ENCODE measurements at regions not wholly inside any gene's neighbourhood (a gene's known extent, or its start where the extent isn't known, plus 50 kb on each side); places are given as distances from the start of the nearest gene placed in this dataset.

- Histone ChIP-seq H3K4me3 (ENCODE audit: low read length) (no peak overlapping the region), H3K27me3 (ENCODE audit: insufficient read depth, low read length) (no peaks in the 10 kb centered on the region), H3K9me3 (ENCODE audit: insufficient read depth, low read depth, low read length) (no peaks in the 10 kb centered on the region), H3K27ac (ENCODE audit: low read length) (no peak overlapping the region), H3K36me3 (ENCODE audit: insufficient read depth, low read depth, low read length) (no peaks in the 10 kb centered on the region), H3K4me1 (ENCODE audit: insufficient read depth, low read length) (no peaks in the 10 kb centered on the region), H3K9ac (ENCODE audit: low read depth, low read length) (no peak overlapping the region)
These were observed 1187.6 kb upstream of the CDH8 start for GRCh38 chr16:63223851-63224250.

- Histone ChIP-seq H3K27me3 (ENCODE audit: insufficient read depth, low read length) (no peaks in the 10 kb centered on the region), H3K9ac (ENCODE audit: low read depth, low read length) (no peak overlapping the region), H3K9me3 (ENCODE audit: insufficient read depth, low read depth, low read length) (no peaks in the 10 kb centered on the region), H3K36me3 (ENCODE audit: insufficient read depth, low read depth, low read length) (no peaks in the 10 kb centered on the region), H3K4me3 (ENCODE audit: low read length) (no peak overlapping the region), H3K4me1 (ENCODE audit: insufficient read depth, low read length) (peaks cover 7% of the 10 kb centered on the region; the same call in 1 of the 2 replicates), H3K27ac (ENCODE audit: low read length) (no peak overlapping the region)
These were observed 1180.6 kb upstream of the CDH8 start for GRCh38 chr16:63216696-63217423.

- Histone ChIP-seq H3K4me3 (ENCODE audit: low read length) (no peak overlapping the region), H3K27ac (ENCODE audit: low read length) (no peak overlapping the region), H3K9me3 (ENCODE audit: insufficient read depth, low read depth, low read length) (no peaks in the 10 kb centered on the region), H3K27me3 (ENCODE audit: insufficient read depth, low read length) (no peaks in the 10 kb centered on the region), H3K36me3 (ENCODE audit: insufficient read depth, low read depth, low read length) (no peaks in the 10 kb centered on the region), H3K9ac (ENCODE audit: low read depth, low read length) (no peak overlapping the region), H3K4me1 (ENCODE audit: insufficient read depth, low read length) (no peaks in the 10 kb centered on the region)
These were observed 1165.6 kb upstream of the CDH8 start for GRCh38 chr16:63201851-63202250.

- Histone ChIP-seq H3K4me1 (ENCODE audit: insufficient read depth, low read length) (no peaks in the 10 kb centered on the region), H3K9me3 (ENCODE audit: insufficient read depth, low read depth, low read length) (no peaks in the 10 kb centered on the region), H3K27ac (ENCODE audit: low read length) (no peak overlapping the region), H3K36me3 (ENCODE audit: insufficient read depth, low read depth, low read length) (no peaks in the 10 kb centered on the region), H3K9ac (ENCODE audit: low read depth, low read length) (no peak overlapping the region), H3K4me3 (ENCODE audit: low read length) (no peak overlapping the region), H3K27me3 (ENCODE audit: insufficient read depth, low read length) (no peaks in the 10 kb centered on the region)
These were observed 1164.7 kb upstream of the CDH8 start for GRCh38 chr16:63200940-63201339.

GRCh38 chr16:63195336-63195735 lies 1159.1 kb upstream of the CDH8 start:
- Histone ChIP-seq H3K9me3 (ENCODE audit: insufficient read depth, low read depth, low read length) (no peaks in the 10 kb centered on the region), H3K9ac (ENCODE audit: low read depth, low read length) (no peak overlapping the region), H3K27me3 (ENCODE audit: insufficient read depth, low read length) (no peaks in the 10 kb centered on the region), H3K27ac (ENCODE audit: low read length) (no peak overlapping the region), H3K36me3 (ENCODE audit: insufficient read depth, low read depth, low read length) (no peaks in the 10 kb centered on the region), H3K4me1 (ENCODE audit: insufficient read depth, low read length) (no peaks in the 10 kb centered on the region), H3K4me3 (ENCODE audit: low read length) (no peak overlapping the region)

GRCh38 chr16:63192980-63193379 lies 1156.7 kb upstream of the CDH8 start:
- H3K36me3 ChIP-seq (ENCODE audit: insufficient read depth, low read depth, low read length) = no peaks in the 10 kb centered on the region
- H3K27me3 ChIP-seq (ENCODE audit: insufficient read depth, low read length) = no peaks in the 10 kb centered on the region
- no peaks in the 10 kb centered on the region for H3K9me3 ChIP-seq (ENCODE audit: insufficient read depth, low read depth, low read length)
- H3K27ac ChIP-seq (ENCODE audit: low read length) = no peak overlapping the region
- H3K4me1 ChIP-seq (ENCODE audit: insufficient read depth, low read length) = no peaks in the 10 kb centered on the region
- no peak overlapping the region for H3K4me3 ChIP-seq (ENCODE audit: low read length)
- no peak overlapping the region for H3K9ac ChIP-seq (ENCODE audit: low read depth, low read length)

GRCh38 chr16:63188086-63188771 lies 1152.0 kb upstream of the CDH8 start:
- H3K9me3 ChIP-seq (ENCODE audit: insufficient read depth, low read depth, low read length) = no peaks in the 10 kb centered on the region

GRCh38 chr16:63187638-63188037 lies 1151.4 kb upstream of the CDH8 start:
- Histone ChIP-seq H3K4me3 (ENCODE audit: low read length) (no peak overlapping the region), H3K9ac (ENCODE audit: low read depth, low read length) (no peak overlapping the region)

More at GRCh38 chr16:63188086-63188771, 1152.0 kb upstream of the CDH8 start:
- Histone ChIP-seq H3K27me3 (ENCODE audit: insufficient read depth, low read length) (no peaks in the 10 kb centered on the region), H3K36me3 (ENCODE audit: insufficient read depth, low read depth, low read length) (no peaks in the 10 kb centered on the region), H3K4me3 (ENCODE audit: low read length) (no peak overlapping the region), H3K4me1 (ENCODE audit: insufficient read depth, low read length) (peaks cover 3% of the 10 kb centered on the region), H3K27ac (ENCODE audit: low read length) (no peak overlapping the region), H3K9ac (ENCODE audit: low read depth, low read length) (no peak overlapping the region)

GRCh38 chr16:63185235-63185780 lies 1149.1 kb upstream of the CDH8 start:
- Histone ChIP-seq H3K4me3 (ENCODE audit: low read length) (no peak overlapping the region), H3K9ac (ENCODE audit: low read depth, low read length) (no peak overlapping the region), H3K4me1 (ENCODE audit: insufficient read depth, low read length) (peaks cover 3% of the 10 kb centered on the region), H3K27ac (ENCODE audit: low read length) (no peak overlapping the region), H3K27me3 (ENCODE audit: insufficient read depth, low read length) (no peaks in the 10 kb centered on the region), H3K36me3 (ENCODE audit: insufficient read depth, low read depth, low read length) (no peaks in the 10 kb centered on the region), H3K9me3 (ENCODE audit: insufficient read depth, low read depth, low read length) (no peaks in the 10 kb centered on the region)

More at GRCh38 chr16:63187638-63188037, 1151.4 kb upstream of the CDH8 start:
- H3K9me3 ChIP-seq (ENCODE audit: insufficient read depth, low read depth, low read length) = no peaks in the 10 kb centered on the region
- no peak overlapping the region for H3K27ac ChIP-seq (ENCODE audit: low read length)
- no peaks in the 10 kb centered on the region for H3K27me3 ChIP-seq (ENCODE audit: insufficient read depth, low read length)
- no peaks in the 10 kb centered on the region for H3K36me3 ChIP-seq (ENCODE audit: insufficient read depth, low read depth, low read length)
- H3K4me1 ChIP-seq (ENCODE audit: insufficient read depth, low read length) = peaks cover 3% of the 10 kb centered on the region

- H3K27me3 ChIP-seq (ENCODE audit: insufficient read depth, low read length) = no peaks in the 10 kb centered on the region
- no peak overlapping the region for H3K27ac ChIP-seq (ENCODE audit: low read length)
- H3K36me3 ChIP-seq (ENCODE audit: insufficient read depth, low read depth, low read length) = no peaks in the 10 kb centered on the region
- no peak overlapping the region for H3K9ac ChIP-seq (ENCODE audit: low read depth, low read length)
- H3K9me3 ChIP-seq (ENCODE audit: insufficient read depth, low read depth, low read length) = no peaks in the 10 kb centered on the region
- no peak overlapping the region for H3K4me3 ChIP-seq (ENCODE audit: low read length)
- peaks cover 3% of the 10 kb centered on the region for H3K4me1 ChIP-seq (ENCODE audit: insufficient read depth, low read length)
These were observed 1147.5 kb upstream of the CDH8 start for GRCh38 chr16:63183743-63184142.

- Histone ChIP-seq H3K27me3 (ENCODE audit: insufficient read depth, low read length) (no peaks in the 10 kb centered on the region), H3K4me1 (ENCODE audit: insufficient read depth, low read length) (no peaks in the 10 kb centered on the region), H3K9me3 (ENCODE audit: insufficient read depth, low read depth, low read length) (no peaks in the 10 kb centered on the region), H3K36me3 (ENCODE audit: insufficient read depth, low read depth, low read length) (no peaks in the 10 kb centered on the region), H3K27ac (ENCODE audit: low read length) (no peak overlapping the region), H3K9ac (ENCODE audit: low read depth, low read length) (no peak overlapping the region), H3K4me3 (ENCODE audit: low read length) (no peak overlapping the region)
These were observed 1139.1 kb upstream of the CDH8 start for GRCh38 chr16:63175313-63175712.

GRCh38 chr16:63174801-63175200 lies 1138.6 kb upstream of the CDH8 start:
- no peak overlapping the region for H3K9ac ChIP-seq (ENCODE audit: low read depth, low read length)
- H3K4me3 ChIP-seq (ENCODE audit: low read length) = no peak overlapping the region
- H3K36me3 ChIP-seq (ENCODE audit: insufficient read depth, low read depth, low read length) = no peaks in the 10 kb centered on the region
- no peaks in the 10 kb centered on the region for H3K9me3 ChIP-seq (ENCODE audit: insufficient read depth, low read depth, low read length)
- no peaks in the 10 kb centered on the region for H3K27me3 ChIP-seq (ENCODE audit: insufficient read depth, low read length)
- H3K27ac ChIP-seq (ENCODE audit: low read length) = no peak overlapping the region
- H3K4me1 ChIP-seq (ENCODE audit: insufficient read depth, low read length) = no peaks in the 10 kb centered on the region

Data from iPS-20b (cell line).